Fibroblast of lung (primary cell): ENCODE measurements at regions not wholly inside any gene's neighbourhood (a gene's known extent, or its start where the extent isn't known, plus 50 kb on each side); places are given as distances from the start of the nearest gene placed in this dataset.

Source experiments
- EZH2 ChIP-seq: IDR thresholded peaks from 2 replicates; pipeline ENCODE4 v1.5.1; 2012; ENCODE audit warnings: low read length, control low read depth, mild to moderate bottlenecking; ENCODE audit errors: missing control alignments
- TF ChIP-seq, protein P1 (sequence below), 2 donors: IDR thresholded peaks in 1 of 2; conservative IDR thresholded peaks in 1 of 2; 1 replicate in 1 of 2; 2 replicates in 1 of 2; pipeline ENCODE4 v1.5.1; 2011 to 2012; ENCODE audit warnings: low read length in 2 of 2, control low read depth in 1 of 2, inconsistent platforms in 1 of 2, low read depth in 1 of 2, mild to moderate bottlenecking in 1 of 2

DNA sequence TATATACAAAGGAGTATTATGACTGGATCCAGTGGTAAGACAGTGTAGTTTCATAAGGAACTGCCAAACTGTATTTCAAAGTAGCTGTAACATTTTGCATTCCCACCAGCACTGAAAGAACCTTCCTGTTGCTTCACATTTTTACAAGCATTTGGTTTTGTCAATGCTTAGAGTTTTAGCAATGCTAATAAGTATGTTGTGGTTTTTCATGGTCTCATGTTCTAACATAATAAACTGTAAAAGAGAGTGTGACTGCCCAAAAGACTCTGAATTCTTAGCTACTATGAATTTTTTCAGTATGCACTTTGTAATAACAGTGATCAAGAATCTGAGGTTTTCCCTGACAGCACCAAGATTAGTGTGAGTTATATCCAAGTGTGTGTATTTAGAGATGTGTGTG, 604.2 kb downstream of the XIRP2 start:
- TF ChIP-seq, protein P1, sequence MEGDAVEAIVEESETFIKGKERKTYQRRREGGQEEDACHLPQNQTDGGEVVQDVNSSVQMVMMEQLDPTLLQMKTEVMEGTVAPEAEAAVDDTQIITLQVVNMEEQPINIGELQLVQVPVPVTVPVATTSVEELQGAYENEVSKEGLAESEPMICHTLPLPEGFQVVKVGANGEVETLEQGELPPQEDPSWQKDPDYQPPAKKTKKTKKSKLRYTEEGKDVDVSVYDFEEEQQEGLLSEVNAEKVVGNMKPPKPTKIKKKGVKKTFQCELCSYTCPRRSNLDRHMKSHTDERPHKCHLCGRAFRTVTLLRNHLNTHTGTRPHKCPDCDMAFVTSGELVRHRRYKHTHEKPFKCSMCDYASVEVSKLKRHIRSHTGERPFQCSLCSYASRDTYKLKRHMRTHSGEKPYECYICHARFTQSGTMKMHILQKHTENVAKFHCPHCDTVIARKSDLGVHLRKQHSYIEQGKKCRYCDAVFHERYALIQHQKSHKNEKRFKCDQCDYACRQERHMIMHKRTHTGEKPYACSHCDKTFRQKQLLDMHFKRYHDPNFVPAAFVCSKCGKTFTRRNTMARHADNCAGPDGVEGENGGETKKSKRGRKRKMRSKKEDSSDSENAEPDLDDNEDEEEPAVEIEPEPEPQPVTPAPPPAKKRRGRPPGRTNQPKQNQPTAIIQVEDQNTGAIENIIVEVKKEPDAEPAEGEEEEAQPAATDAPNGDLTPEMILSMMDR (conservative IDR thresholded peaks at IDR 0.05 in 1 of 2, IDR thresholded peaks at IDR 0.05 in 1 of 2; ENCODE audit: low read depth in 1 of 2, low read length in 2 of 2), result no peak
- TF ChIP-seq EZH2, result no peak
